ENCODE measurements at regions not wholly inside any gene's neighbourhood (a gene's known extent, or its start where the extent isn't known, plus 50 kb on each side); places are given as distances from the start of the nearest gene placed in this dataset.

GRCh38 chrX:20500171-20500865 lies 233.6 kb upstream of the RPS6KA3 start:
- Histone ChIP-seq H3K79me2 (ENCODE audit: low read length) (no peaks in the 10 kb centered on the region), H3K27ac (ENCODE audit: low read length) (no peak overlapping the region), H4K20me1 (ENCODE audit: low read length) (no peaks in the 10 kb centered on the region), H3K4me2 (ENCODE audit: low read length) (no peak overlapping the region), H3K27me3 (ENCODE audit: low read length) (no peaks in the 10 kb centered on the region), H3K4me3 (ENCODE audit: low read length) (no peak overlapping the region), H3K9ac (ENCODE audit: low read length) (no peak overlapping the region), H3F3A (ENCODE audit: low read length, unreplicated experiment) (no peaks in the 10 kb centered on the region), H3K36me3 (ENCODE audit: low read depth, low read length) (no peaks in the 10 kb centered on the region), H3K4me1 (ENCODE audit: insufficient read depth, low read length) (no peaks in the 10 kb centered on the region), H2AFZ (ENCODE audit: low read length) (no peak overlapping the region), H3K9me3 (ENCODE audit: low read length) (no peaks in the 10 kb centered on the region), H3K9me2 (replicated peaks; ENCODE audit: low read length) (no peaks in the 10 kb centered on the region)
- ATAC-seq, result no peak
- POLR2A ChIA-PET (ENCODE audit: unreplicated experiment), result no interaction called here
- intact Hi-C loops (cut with micrococcal nuclease), result no loop called here
- no TSS peak for BruUV-seq (replicated peaks)
- CTCF ChIA-PET, result no interaction called here
- no peak for DNase-seq
- TF ChIP-seq EZH2 (IDR thresholded peaks at IDR 0.05; ENCODE audit: low read length, unreplicated experiment), result no peak
- TF ChIP-seq CTCF (conservative IDR thresholded peaks at IDR 0.05; ENCODE audit: low read depth, low read length), result no peak
- no peak for TF ChIP-seq EZH2phosphoT487 (IDR thresholded peaks at IDR 0.05; ENCODE audit: borderline replicate concordance, low read length)

- no peaks in the 10 kb centered on the region for H4K20me1 ChIP-seq (ENCODE audit: low read length)
- ChIA-PET POLR2A (ENCODE audit: unreplicated experiment) (no interaction called here), CTCF (no interaction called here)
- intact Hi-C loops (cut with micrococcal nuclease), result no loop called here
- BruUV-seq (replicated peaks), result no TSS peak
- no peaks in the 10 kb centered on the region for H3K27me3 ChIP-seq (ENCODE audit: low read length)
- no peaks in the 10 kb centered on the region for H3K9me3 ChIP-seq (ENCODE audit: low read length)
- ATAC-seq, result no peak
- H3K4me3 ChIP-seq (ENCODE audit: low read length), result no peak overlapping the region
- DNase-seq, result no peak
- H3K36me3 ChIP-seq (ENCODE audit: low read depth, low read length), result no peaks in the 10 kb centered on the region
- TF ChIP-seq EZH2phosphoT487 (IDR thresholded peaks at IDR 0.05; ENCODE audit: borderline replicate concordance, low read length) (no peak), CTCF (conservative IDR thresholded peaks at IDR 0.05; ENCODE audit: low read depth, low read length) (no peak), EZH2 (IDR thresholded peaks at IDR 0.05; ENCODE audit: low read length, unreplicated experiment) (no peak)
- no peak overlapping the region for H3K27ac ChIP-seq (ENCODE audit: low read length)
- H3K9me2 ChIP-seq (replicated peaks; ENCODE audit: low read length), result no peaks in the 10 kb centered on the region
- no peak overlapping the region for H2AFZ ChIP-seq (ENCODE audit: low read length)
- H3K9ac ChIP-seq (ENCODE audit: low read length), result no peak overlapping the region
- no peaks in the 10 kb centered on the region for H3K79me2 ChIP-seq (ENCODE audit: low read length)
- H3K4me2 ChIP-seq (ENCODE audit: low read length), result no peak overlapping the region
- H3F3A ChIP-seq (ENCODE audit: low read length, unreplicated experiment), result no peaks in the 10 kb centered on the region
- no peaks in the 10 kb centered on the region for H3K4me1 ChIP-seq (ENCODE audit: insufficient read depth, low read length)
These were observed 233.1 kb upstream of the RPS6KA3 start for GRCh38 chrX:20499763-20500162.

DNA sequence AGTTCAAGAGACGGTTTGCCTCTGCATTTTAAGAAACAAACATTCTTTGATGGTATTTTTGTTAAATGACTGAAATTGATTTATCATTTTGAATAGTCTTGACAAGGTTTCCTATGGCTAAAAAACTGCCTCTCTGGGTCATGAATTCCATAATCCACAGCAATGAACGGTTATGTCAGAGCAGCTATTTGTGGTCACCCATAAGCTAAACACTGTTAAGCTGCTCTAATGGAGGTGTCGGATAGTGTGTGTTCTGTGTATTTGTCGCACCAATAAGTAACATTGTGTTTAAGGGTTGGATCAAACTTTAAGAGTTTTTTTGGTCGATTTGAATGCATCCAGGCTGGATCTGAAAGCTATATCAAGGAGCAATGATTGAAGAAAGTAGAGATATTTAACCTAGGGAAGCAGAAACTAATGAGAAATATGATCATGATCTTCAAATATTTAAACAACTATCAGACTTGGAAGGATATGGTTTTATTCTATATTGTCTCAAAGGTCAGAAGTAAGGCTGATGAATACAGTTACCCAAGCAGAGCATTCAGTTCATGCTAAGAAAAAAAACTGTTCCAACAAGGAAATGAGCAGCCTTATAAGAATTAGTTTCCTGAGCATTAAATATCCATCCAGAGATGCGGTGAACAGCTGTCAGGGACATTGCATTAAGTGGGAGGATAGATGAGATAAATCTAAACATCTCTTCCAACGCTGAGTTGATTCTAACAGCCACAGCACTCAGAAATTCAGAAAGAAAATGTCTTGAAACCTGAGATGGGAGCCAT lies 232.3 kb upstream of the RPS6KA3 start:
- no peaks in the 10 kb centered on the region for H3K9me2 ChIP-seq (replicated peaks; ENCODE audit: low read length)
- no peak overlapping the region for H3K9ac ChIP-seq (ENCODE audit: low read length)
- intact Hi-C loops (cut with micrococcal nuclease), result no loop called here
- no peak overlapping the region for H2AFZ ChIP-seq (ENCODE audit: low read length)
- TF ChIP-seq CTCF (conservative IDR thresholded peaks at IDR 0.05; ENCODE audit: low read depth, low read length), result no peak
- no peak for TF ChIP-seq EZH2phosphoT487 (IDR thresholded peaks at IDR 0.05; ENCODE audit: borderline replicate concordance, low read length)
- TF ChIP-seq EZH2 (IDR thresholded peaks at IDR 0.05; ENCODE audit: low read length, unreplicated experiment), result no peak
- no peaks in the 10 kb centered on the region for H3K9me3 ChIP-seq (ENCODE audit: low read length)
- ChIA-PET POLR2A (ENCODE audit: unreplicated experiment) (no interaction called here), CTCF (no interaction called here)
- no peak overlapping the region for H3K27ac ChIP-seq (ENCODE audit: low read length)
- no peaks in the 10 kb centered on the region for H3K27me3 ChIP-seq (ENCODE audit: low read length)
- BruUV-seq (replicated peaks), result no TSS peak
- H3K4me2 ChIP-seq (ENCODE audit: low read length), result no peak overlapping the region
- no peaks in the 10 kb centered on the region for H3K79me2 ChIP-seq (ENCODE audit: low read length)
- H3F3A ChIP-seq (ENCODE audit: low read length, unreplicated experiment), result no peaks in the 10 kb centered on the region
- no peaks in the 10 kb centered on the region for H3K4me1 ChIP-seq (ENCODE audit: insufficient read depth, low read length)
- ATAC-seq, result peak; percentile 73
- H3K4me3 ChIP-seq (ENCODE audit: low read length), result no peak overlapping the region
- no peak for DNase-seq
- no peaks in the 10 kb centered on the region for H4K20me1 ChIP-seq (ENCODE audit: low read length)
- H3K36me3 ChIP-seq (ENCODE audit: low read depth, low read length), result no peaks in the 10 kb centered on the region

All from PC-3 (cell line).